Epithelial cell of proximal tubule (primary cell): ENCODE measurements at regions not wholly inside any gene's neighbourhood (a gene's known extent, or its start where the extent isn't known, plus 50 kb on each side); places are given as distances from the start of the nearest gene placed in this dataset.

Experiments used
- DNase-seq: peaks from one replicate; pipeline ENCODE4 v3.0.0-alpha.2; 2011; ENCODE audit warnings: low read depth
- H3K4me3 ChIP-seq: 2 replicates; pipeline ENCODE4 v1.5.1; 2011; ENCODE audit warnings: low read depth, mild to moderate bottlenecking, low read length
- CTCF ChIP-seq: conservative IDR thresholded peaks from 2 replicates; pipeline ENCODE4 v1.5.1; 2012; ENCODE audit warnings: low read depth, mild to moderate bottlenecking, low read length

- no peak for DNase-seq
- no peak for TF ChIP-seq CTCF
- H3K4me3 ChIP-seq = no peak overlapping the region
These were observed 51.5 kb upstream of the PHF21B start for GRCh38 chr22:45061332-45061731.

DNA sequence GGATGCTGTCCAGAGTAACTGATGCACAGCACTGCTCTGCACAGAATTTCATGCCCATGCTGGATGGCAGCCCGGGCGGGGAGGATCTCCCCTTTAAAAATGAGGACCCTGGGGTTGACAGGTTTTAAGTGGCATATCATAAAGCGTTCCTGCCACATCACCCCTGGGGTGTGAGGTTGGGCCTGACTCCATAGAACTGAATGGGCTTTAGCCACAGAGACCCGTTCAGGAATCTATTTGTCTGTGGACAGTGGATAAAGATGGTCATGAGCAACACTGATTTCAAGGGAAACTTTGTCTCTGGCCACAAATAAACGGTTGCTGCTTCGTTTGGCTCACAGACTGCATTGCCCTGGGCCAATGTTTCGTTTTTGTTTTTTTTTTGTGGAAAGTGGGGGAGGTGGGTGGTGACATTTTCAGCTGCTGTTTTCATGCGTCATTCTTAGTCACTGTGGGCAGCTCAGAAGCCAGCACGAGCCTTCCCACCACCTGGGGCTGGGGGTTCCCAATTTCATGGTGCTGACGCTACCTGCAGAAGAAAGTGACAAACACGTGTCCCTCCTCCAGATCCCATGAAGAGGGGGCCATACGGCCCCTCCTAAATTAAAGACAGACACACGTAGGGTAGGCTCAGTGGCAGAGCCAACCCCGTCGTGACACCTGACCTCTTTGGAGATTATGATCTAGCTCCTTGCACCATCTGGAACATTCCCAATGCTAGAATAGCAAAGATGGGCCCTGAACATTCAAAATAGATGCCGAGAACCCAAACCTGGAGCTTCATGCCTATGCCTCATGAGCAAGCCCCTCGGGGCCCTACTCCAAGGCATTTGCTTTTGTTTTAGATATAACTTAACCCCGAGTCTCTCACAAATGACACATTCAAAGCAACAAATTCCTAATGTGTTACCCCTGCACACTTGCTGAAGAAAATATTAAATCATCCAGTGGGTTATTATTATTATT, 54.8 kb upstream of the PHF21B start:
- no peak for DNase-seq
- TF ChIP-seq CTCF = no peak

DNA sequence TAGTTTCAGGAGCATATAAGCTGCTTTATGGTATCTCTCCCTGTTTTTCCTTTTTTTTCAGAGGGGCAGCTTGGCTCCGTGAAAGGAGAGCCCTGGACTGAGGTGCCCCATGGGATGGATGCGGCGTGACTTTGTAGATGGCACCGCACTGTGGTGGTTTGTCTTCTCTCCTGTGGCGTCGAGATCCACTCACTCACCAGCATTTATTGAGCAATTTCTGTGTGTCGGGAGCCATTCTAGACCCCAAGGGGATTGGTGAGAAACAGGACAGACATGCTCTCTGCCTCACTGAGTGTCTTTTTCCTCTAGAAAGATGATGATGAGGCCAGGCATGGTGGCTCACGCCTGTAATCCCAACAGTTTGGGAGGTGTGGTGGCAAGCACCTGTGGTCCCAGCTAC, 55.9 kb upstream of the PHF21B start:
- no peak overlapping the region for H3K4me3 ChIP-seq
- DNase-seq = no peak
- TF ChIP-seq CTCF = no peak

More for the DNA sequence above, 54.8 kb upstream of the PHF21B start:
- no peak overlapping the region for H3K4me3 ChIP-seq

DNA sequence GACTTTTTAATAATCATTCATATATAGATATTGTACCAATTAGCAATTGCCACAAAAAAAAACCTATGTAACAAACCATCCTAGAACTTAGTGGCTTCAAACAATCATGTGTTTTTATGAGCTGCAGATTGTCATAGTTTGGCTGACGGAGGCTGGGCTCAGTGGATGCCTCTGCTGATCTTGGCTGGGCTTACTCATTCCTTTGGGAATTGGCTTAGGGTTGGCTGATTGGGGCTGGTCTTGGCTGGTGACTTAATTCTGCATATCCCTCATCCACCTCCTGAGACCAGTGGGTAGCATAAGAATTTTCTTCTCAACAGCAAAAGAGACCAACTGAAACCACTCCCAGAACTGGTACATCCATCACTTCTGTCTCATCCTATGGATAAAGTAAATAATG, 57.9 kb upstream of the PHF21B start:
- DNase-seq = no peak
- TF ChIP-seq CTCF = no peak
- no peak overlapping the region for H3K4me3 ChIP-seq

- no peak overlapping the region for H3K4me3 ChIP-seq
- no peak for DNase-seq
These were observed 60.1 kb upstream of the PHF21B start for GRCh38 chr22:45069925-45070324.

GRCh38 chr22:45071618-45072017, 61.8 kb upstream of the PHF21B start:
- no peak for TF ChIP-seq CTCF
- no peak for DNase-seq
- H3K4me3 ChIP-seq = no peak overlapping the region

More at GRCh38 chr22:45069925-45070324, 60.1 kb upstream of the PHF21B start:
- no peak for TF ChIP-seq CTCF
